Body of pancreas (tissue), 4 donors: ENCODE measurements at regions not wholly inside any gene's neighbourhood (a gene's known extent, or its start where the extent isn't known, plus 50 kb on each side); places are given as distances from the start of the nearest gene placed in this dataset.

Experiments
- ATAC-seq: fragments of 150-250 bp; one replicate; pipeline ENCODE4 v1.9.1; 2016
- DNase-seq, 4 donors: peaks; one replicate each; pipeline ENCODE4 v3.0.0-alpha.2; 2019
- H3K27ac ChIP-seq, 4 donors: fragments of 200-600 bp; sonication (generic); 1 replicate in 3 of 4; 2 replicates in 1 of 4; pipeline versions ENCODE4 v1.5.1 to v1.6.1; 2016 to 2019; ENCODE audit warnings: mild to moderate bottlenecking in 1 of 4, mixed read lengths in 1 of 4, moderate library complexity in 1 of 4
- H3K27me3 ChIP-seq, 2 donors: fragments of 200-600 bp; sonication (generic); one replicate each; pipeline ENCODE4 v1.6.0; 2016; ENCODE audit warnings: mild to moderate bottlenecking in 1 of 2
- H3K36me3 ChIP-seq, 2 donors: fragments of 200-600 bp; sonication (generic); replicated peaks in 1 of 2; 2 replicates each; pipeline ENCODE4 v1.5.1; 2016; ENCODE audit warnings: low read depth in 2 of 2; ENCODE audit not compliant: insufficient read depth in 1 of 2
- H3K4me1 ChIP-seq: fragments of 200-600 bp; sonication (generic); one replicate; pipeline ENCODE4 v1.6.0; 2016
- H3K4me3 ChIP-seq, 2 donors: fragments of 200-600 bp; sonication (generic); 1 replicate in 1 of 2; 2 replicates in 1 of 2; pipeline ENCODE4 v1.5.1; 2016 to 2019
- H3K9me3 ChIP-seq, 3 donors: fragments of 200-600 bp; sonication (generic); 1 replicate in 2 of 3; 2 replicates in 1 of 3; pipeline ENCODE4 v1.5.1; 2016
- CTCF ChIP-seq, 7 experiments: fragments of 450-650 bp in 4 of 7; fragments of 200-600 bp in 3 of 7; sonication (generic) in 3 of 7; IDR thresholded peaks; one replicate each; pipeline ENCODE4 v1.5.1; 2016 to 2019; ENCODE audit warnings: antibody characterized with exemption in 7 of 7
- POLR2A ChIP-seq, 3 donors: fragments of 450-650 bp; IDR thresholded peaks; one replicate each; pipeline ENCODE4 v1.6.1; 2016; ENCODE audit warnings: antibody characterized with exemption in 3 of 3, mild to moderate bottlenecking in 2 of 3
- WGBS, 2 donors: methylation state at CpG; one replicate each; pipeline ENCODE4 v1.1.5; 2017; 5-methylcytosine and 5-hydroxymethylcytosine counted together
- intact Hi-C: fragments of 100-400 bp; cut with DNase I; formaldehyde crosslinking; loops from one replicate; pipeline ENCODE4 v1.15.1; 2023

- Histone ChIP-seq H3K4me3 (no peak overlapping the region), H3K4me1 (peaks cover 5% of the 10 kb centered on the region), H3K27me3 (no peaks in the 10 kb centered on the region), H3K27ac (no peak overlapping the region), H3K9me3 (no peaks in the 10 kb centered on the region), H3K36me3 (no peaks in the 10 kb centered on the region)
- no peak for ATAC-seq
- no peak for TF ChIP-seq POLR2A (IDR thresholded peaks at IDR 0.05)
- TF ChIP-seq CTCF (IDR thresholded peaks at IDR 0.05) = no peak
- intact Hi-C loops = loop anchor here (10.0 kb wide), 1 partner anchor 647 kb away; no protein-coding TSS in a partner anchor
- DNase-seq = no peak
- 43 to 56% methylated on average over 3 to 13 of the region's 13 CpGs for WGBS, 2 donors
Measured at GRCh38 chr18:77651441-77651840, 401.8 kb downstream of the GALR1 start.

GRCh38 chr18:77653792-77654191 is 404.1 kb downstream of the GALR1 start:
- no peaks in the 10 kb centered on the region for H3K9me3 ChIP-seq
- peaks cover 5% of the 10 kb centered on the region for H3K4me1 ChIP-seq
- ATAC-seq = no peak
- H3K36me3 ChIP-seq = no peaks in the 10 kb centered on the region
- intact Hi-C loops = loop anchor here (10.0 kb wide), 1 partner anchor 649 kb away; no protein-coding TSS in a partner anchor
- H3K27ac ChIP-seq = no peak overlapping the region
- no peaks in the 10 kb centered on the region for H3K27me3 ChIP-seq
- no peak overlapping the region for H3K4me3 ChIP-seq
- DNase-seq = no peak
- no peak for TF ChIP-seq CTCF (IDR thresholded peaks at IDR 0.05)
- TF ChIP-seq POLR2A (IDR thresholded peaks at IDR 0.05) = no peak
- WGBS, 2 donors = 76 to 81% methylated on average over 10 to 12 of the region's 12 CpGs

GRCh38 chr18:77654302-77654701 is 404.7 kb downstream of the GALR1 start:
- H3K4me3 ChIP-seq = no peak overlapping the region
- ATAC-seq (no peak), DNase-seq (no peak)
- H3K4me1 ChIP-seq = peaks cover 5% of the 10 kb centered on the region
- TF ChIP-seq CTCF (IDR thresholded peaks at IDR 0.05) (no peak), POLR2A (IDR thresholded peaks at IDR 0.05) (no peak)
- WGBS, 2 donors = 57 to 68% methylated on average over 5 of the region's 5 CpGs
- H3K27me3 ChIP-seq = no peaks in the 10 kb centered on the region
- intact Hi-C loops = loop anchor here (10.0 kb wide), 1 partner anchor 650 kb away; no protein-coding TSS in a partner anchor
- H3K9me3 ChIP-seq = no peaks in the 10 kb centered on the region
- no peaks in the 10 kb centered on the region for H3K36me3 ChIP-seq
- H3K27ac ChIP-seq = no peak overlapping the region

GRCh38 chr18:77657651-77658298 is 408.1 kb downstream of the GALR1 start:
- no peak overlapping the region for H3K27ac ChIP-seq
- ATAC-seq (no peak), DNase-seq (no peak)
- no peaks in the 10 kb centered on the region for H3K9me3 ChIP-seq
- no peak overlapping the region for H3K4me3 ChIP-seq
- no peaks in the 10 kb centered on the region for H3K27me3 ChIP-seq
- intact Hi-C loops = loop anchor here (10.0 kb wide), 1 partner anchor 653 kb away; no protein-coding TSS in a partner anchor
- no peaks in the 10 kb centered on the region for H3K36me3 ChIP-seq
- no peaks in the 10 kb centered on the region for H3K4me1 ChIP-seq
- WGBS, 2 donors = 77 to 88% methylated on average over 10 to 24 of the region's 31 CpGs
- TF ChIP-seq CTCF (IDR thresholded peaks at IDR 0.05) (no peak), POLR2A (IDR thresholded peaks at IDR 0.05) (no peak)

GRCh38 chr18:77658299-77658662 is 408.6 kb downstream of the GALR1 start:
- no peak for ATAC-seq
- Histone ChIP-seq H3K4me3 (no peak overlapping the region), H3K36me3 (no peaks in the 10 kb centered on the region), H3K27me3 (no peaks in the 10 kb centered on the region), H3K9me3 (no peaks in the 10 kb centered on the region), H3K27ac (no peak overlapping the region), H3K4me1 (no peaks in the 10 kb centered on the region)
- WGBS, 2 donors = 42 to 51% methylated on average over 7 of the region's 7 CpGs
- no peak for DNase-seq
- no peak for TF ChIP-seq CTCF (IDR thresholded peaks at IDR 0.05)
- no peak for TF ChIP-seq POLR2A (IDR thresholded peaks at IDR 0.05)
- intact Hi-C loops = loop anchor here (10.0 kb wide), 1 partner anchor 653 kb away; no protein-coding TSS in a partner anchor
